ENCODE measurements at regions not wholly inside any gene's neighbourhood (a gene's known extent, or its start where the extent isn't known, plus 50 kb on each side); places are given as distances from the start of the nearest gene placed in this dataset.

DNA sequence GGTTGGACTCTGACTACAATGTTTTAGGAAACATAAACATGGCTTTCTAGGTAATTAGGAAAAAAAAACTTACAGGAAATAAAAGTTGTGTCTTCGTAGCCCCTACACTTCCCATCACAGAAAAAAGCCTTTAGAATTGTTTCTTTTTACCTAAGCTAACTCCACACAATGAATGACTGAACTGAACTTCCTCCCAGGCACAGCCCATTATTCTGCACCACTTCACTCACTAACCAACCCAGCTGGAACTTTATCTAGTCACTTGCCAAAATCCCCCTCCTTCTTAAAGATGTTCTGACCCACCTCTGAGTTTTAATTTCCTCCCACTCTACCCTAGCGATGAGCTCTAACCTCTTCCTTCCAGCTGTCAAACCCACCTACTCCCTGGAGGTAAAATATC is 91.7 kb upstream of the MEOX2 start:
- DNase-seq = no peak

DNA sequence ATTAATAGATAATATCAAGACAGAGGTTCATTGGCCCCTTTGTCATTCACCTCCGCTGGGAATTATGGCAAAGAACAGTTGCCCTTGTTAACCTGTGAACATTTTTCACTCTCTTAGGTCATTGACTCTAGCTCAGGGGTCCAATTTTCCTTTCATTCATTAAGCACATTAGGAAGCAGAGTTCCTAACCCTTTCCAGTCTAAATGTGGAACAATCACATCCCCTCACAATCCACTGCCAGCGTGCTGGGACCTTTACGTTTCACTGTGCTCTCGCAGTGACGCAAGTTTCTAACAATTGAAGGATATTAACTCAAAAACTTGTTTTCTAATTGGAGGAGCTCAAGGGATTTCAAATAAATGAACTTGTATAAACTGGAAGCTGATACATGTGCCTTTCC is 79.3 kb upstream of the MEOX2 start:
- no peak for DNase-seq

DNA sequence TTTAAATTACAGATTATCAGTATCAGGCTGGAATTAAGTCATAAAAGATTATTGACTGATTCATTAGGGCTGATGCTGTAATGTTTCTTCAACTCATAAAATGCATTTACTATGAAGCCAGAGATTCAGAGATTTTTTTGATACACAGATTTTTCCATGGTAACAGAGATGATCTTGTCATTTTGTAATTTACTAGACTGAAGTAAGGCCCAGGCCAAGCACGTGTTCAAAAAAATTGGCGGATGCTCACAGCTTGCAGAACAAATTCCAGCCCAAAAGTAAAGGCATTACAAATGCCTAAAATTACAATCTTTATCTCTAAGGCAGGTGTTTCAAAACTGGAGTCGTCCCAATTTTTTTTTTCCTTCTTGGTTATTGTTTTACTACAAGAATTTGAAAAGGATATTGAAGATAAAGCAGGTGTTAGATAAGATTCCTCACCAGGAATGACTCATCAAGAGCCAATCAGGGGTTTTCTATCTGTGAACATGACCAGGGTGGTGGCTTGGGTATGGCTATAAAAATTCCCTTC is 78.4 kb upstream of the MEOX2 start:
- no peak for DNase-seq

DNA sequence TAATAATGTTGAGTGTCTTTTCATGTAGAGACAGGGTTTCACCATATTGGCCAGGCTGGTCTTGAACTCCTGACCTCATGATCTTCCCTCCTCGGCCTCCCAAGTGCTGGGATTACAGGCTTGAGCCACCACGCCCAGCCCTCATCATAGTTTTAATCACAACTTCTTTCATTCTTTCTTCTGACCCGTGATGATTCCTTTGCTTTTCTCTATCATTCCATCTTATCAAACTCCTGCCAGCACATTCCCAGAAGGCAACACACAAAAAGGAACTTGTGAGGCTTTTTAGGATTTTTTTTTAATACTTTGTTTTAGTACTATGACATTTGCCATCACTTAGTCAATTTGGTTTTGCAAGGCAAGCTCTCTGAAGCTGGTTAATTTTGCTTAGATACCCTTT is 77.5 kb upstream of the MEOX2 start:
- no peak for DNase-seq

DNA sequence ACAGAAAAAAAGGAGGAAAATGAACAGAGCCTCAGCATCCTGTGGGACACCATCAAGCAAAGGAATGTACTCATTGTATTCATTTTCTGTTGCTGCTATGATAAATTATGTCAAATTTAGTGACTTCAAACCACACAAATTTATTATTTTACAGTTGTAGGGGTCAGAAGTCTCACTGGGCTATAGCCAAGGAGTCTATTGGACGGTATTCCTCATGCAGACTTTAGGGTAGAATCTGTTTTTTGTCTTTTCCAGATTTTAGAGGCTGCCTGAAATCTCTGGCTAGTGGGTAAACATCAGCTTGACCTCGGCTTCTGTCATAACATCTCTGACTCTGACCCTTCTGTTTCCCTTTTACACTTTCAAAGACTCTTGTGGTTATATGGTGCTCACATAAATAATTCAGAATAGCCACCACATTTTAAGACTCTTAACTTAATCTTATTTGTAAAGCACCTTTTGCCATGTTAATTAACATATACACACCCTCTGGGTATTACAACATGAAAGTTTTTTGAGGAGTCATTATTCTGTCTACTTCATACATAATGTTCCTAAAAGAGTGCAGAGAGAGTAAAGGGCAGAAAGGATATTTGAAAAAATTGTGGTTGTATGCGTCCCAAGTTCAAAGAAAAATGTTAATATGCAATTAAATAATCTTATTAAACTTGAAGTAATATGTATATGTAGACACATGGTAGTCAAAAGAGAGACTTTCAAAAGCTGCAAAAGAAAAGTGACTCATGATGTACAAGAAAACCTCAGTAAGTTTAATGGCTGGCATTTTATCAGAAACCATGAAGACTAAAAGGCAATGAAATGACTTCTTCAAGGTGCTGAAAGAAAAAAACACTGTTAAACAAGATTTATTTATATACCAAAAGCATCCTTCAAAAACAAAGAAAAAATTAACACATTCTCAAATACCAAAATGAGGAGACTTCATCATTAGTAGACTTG is 70.8 kb upstream of the MEOX2 start:
- no peak for DNase-seq

DNA sequence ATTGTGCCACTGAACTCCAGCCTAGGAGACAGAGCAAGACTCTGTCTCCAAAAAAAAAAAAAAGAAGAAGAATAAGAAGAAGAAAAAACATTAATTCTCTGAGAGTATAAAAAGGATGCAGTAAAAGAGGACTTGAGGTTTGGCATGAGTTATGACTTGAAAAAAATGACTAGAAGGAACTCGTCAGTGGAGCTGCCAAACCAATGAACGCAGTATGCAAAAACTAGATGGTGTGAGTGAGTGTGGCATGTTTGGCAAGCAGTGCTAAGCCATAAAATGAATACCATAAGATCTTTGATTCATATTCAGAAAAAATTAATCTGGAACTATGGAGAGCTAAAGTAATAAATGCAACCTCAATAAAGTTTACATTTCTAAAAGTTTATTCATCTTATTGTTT is 68.6 kb upstream of the MEOX2 start:
- no peak for DNase-seq

DNA sequence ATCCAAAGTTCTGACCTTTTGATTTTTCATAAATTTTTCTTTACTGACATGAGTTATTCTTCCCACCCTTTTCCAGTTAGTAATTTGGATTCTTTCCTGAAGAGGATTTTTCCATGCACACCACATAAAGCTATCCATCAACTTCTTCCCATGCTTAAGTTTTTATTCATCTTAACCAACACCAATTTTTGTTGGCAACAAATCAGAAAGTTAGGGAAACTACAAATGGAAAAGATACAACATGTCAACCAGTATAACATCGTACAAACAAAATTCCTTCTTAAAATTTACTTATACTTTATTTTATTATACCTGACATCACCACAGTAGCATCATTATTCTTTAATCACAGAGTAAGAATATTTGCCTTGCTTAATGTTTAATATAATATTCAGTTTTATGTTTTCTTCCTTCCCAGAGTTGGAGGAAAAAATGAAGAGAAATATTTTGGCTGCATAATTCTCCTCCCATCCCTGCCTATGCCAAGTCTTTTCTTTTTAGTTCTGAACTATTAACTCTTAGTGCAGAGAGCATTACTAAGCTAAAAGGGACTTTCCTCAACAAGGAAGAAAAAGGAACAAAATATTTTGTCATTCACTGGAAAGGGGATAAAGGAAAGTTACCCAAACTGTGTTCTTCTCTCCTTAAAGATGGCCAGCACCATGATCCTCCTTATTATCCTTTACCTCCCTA is 67.5 kb upstream of the MEOX2 start:
- DNase-seq = no peak

DNA sequence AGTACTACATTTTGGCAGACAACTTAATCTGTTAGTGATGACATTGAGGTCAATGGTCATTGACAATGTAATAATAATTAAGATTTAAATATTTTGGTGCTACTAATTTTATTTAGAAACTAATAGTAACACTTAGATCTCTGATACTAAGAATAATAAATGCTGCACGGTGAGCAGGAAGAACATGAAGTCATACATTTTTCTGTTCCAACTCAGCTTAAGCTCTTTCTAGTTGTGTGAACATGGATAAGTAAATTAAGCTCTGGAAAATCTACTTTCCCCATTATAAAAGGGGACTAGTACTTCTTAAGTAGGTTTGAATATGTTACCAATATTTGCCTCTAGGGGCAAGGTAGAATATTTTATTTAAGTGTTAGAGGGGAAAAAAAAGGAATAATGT is 65.9 kb upstream of the MEOX2 start:
- DNase-seq = no peak

DNA sequence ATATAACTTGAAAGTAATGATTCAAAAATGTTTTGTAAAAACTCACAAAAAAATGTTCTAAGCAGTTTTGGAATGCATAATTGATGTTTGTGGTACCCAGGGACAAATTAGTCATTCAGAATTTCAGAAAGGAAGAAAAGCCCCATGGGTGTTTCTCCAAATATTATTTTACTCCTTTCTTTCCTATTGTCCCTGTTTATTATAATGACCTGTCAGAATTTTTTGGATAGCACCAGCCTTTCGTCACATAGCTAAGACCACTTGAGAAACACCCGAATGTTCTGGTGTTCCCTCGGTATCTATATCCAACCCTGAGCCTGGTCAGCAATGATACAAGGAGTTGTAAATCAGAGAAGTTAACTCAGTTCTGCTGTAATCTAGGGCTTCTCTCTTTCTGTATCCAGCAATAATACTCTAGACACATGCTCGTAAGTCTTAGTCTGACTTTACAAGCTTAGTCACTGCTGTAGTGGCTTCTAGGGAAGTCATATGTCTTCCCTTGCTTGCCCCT is 64.8 kb upstream of the MEOX2 start:
- DNase-seq = no peak

DNA sequence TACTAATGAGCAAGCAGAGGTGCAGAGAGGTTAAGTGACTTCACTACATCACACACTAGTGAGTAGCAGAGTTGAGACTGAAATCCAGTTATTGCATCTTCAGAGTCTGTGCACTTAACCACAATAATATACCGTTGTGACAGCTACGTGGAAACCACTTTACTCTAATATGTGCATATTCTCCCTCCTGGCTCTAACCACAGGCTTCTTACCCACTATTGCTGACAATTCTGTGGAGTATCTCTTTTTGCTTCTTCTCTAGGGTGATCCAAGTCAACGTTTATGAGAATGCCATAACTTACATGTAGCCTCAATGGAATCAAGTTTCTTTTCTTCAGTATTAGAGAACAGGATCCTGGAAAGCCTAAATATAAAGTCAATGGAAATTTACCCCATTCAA is 64.2 kb upstream of the MEOX2 start:
- DNase-seq = no peak

DNA sequence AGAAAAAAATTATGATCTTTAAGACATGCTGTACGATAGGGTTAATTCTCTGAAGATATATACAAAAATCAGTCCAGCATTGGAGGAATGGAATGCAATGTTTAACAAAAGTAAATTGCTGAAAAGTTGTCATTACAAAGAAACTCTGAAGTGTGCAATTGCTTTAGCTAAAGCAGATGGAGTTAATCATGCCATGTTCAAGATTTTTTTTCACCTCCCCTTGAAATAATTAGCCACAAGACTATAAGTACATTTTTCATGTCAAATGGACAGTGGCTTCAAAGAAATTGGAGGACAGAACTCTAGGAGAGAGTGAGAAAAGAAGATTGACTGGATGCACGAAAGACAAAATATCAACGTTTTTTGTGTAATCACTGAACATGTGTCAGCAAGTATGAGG is 63.1 kb upstream of the MEOX2 start:
- DNase-seq = no peak

DNA sequence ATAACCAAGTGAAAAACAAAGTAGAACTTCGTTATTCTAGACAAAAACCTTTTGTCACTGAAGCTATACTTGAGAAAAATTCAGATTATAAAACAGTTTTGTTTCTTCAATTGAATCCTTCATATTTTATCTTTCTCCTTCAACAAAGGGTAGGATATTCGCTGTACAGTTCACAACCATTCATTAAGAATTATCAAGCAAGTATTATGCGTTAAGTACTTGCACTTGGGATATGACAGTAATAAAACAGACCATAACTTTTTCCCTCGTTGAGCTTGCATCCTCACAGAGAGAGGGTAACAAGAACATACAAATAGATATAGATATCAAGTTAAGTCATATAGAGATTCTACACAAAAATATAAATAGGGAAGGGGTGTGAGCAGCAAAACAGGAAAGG is 61.2 kb upstream of the MEOX2 start:
- DNase-seq = no peak

DNA sequence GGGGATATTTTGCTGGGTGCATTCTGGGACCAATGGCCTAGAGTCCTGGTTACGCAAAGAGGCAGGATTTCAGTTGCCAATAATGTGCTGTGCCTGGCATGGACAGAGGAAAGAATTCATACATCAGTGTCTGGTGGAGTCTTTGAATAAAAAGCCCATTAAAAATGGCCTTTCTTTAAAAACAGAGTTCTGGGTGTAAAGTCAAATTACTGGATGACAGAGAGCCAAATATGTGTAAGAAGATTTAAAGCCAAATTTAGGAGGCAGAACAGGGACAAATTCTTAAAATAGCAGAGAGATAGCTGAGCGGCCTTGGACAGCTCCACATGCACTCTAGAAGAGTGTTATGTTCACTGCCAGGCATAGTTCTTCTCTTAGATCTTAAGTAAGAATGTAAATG is 60.8 kb upstream of the MEOX2 start:
- no peak for DNase-seq

DNA sequence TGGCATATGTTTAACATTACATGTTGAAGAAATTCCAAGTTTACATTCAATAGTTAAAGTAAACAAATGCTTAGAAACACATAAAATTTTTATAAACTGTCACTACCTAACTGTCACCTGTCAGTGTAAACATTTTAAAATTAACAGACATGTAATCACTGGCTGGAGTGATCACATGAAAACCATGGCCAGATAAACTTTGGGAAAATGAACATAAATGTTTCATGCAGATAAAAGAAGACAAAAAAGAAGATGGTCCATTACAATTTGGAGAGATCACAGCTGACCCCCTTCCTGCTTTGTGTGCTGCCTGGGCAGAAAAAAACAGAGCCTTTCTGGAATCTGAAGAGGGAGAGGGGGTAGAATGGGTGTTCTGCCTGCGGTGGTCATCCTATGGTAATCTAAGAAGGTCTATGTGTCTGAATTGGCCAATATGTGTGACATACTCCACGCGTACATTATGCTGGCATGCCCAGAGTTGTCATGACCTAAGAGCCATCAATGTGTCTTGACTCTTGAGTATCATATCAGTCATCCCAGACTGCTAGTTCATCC is 57.5 kb upstream of the MEOX2 start:
- no peak for DNase-seq

DNA sequence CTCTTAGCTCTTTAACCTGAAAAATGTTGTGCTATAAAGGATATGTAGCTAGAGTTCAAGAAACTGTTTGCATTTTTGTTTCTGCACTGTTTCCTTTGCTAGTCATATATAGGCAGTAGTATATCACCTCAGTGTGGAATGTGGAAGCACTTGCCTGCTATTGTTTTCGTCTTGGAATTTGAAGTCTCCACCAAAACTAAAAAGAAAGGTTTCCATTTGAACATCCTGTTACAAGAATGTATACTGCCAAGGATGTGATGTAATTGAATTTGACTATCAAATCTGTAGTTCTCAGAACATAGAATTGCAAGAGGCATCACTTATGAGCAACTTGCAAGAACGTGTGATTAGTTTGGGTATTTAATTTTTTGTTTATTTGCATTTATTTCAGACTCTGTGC is 51.1 kb upstream of the MEOX2 start:
- no peak for DNase-seq

All from amygdala (tissue), 56 donors.